ENCODE measurements at regions not wholly inside any gene's neighbourhood (a gene's known extent, or its start where the extent isn't known, plus 50 kb on each side); places are given as distances from the start of the nearest gene placed in this dataset.

GRCh38 chr13:90763476-90764150 is 583.9 kb upstream of the MIR17HG start:
- no peaks in the 10 kb centered on the region for H3K9me3 ChIP-seq (ENCODE audit: low read depth)
- no peak overlapping the region for H3K27ac ChIP-seq
- TF ChIP-seq EZH2 (IDR thresholded peaks at IDR 0.05; ENCODE audit: borderline replicate concordance): no peak
- no peak for TF ChIP-seq EZH2phosphoT487 (IDR thresholded peaks at IDR 0.05; ENCODE audit: low read depth, severe bottlenecking, unreplicated experiment)
- no peak for TF ChIP-seq CTCF (IDR thresholded peaks at IDR 0.05; ENCODE audit: poor library complexity)
- 77% methylated on average over 2 of the region's 2 CpGs for WGBS (ENCODE audit: low lambda C conversion rate, missing lambda C conversion rate)
- DNase-seq (ENCODE audit: low spot score): no peak
- H3K79me2 ChIP-seq: no peaks in the 10 kb centered on the region
- H2AFZ ChIP-seq: no peak overlapping the region
- H4K20me1 ChIP-seq (ENCODE audit: insufficient read depth, poor library complexity, severe bottlenecking): no peaks in the 10 kb centered on the region
- H3K4me3 ChIP-seq: no peak overlapping the region
- H3K4me2 ChIP-seq: no peak overlapping the region
- no peaks in the 10 kb centered on the region for H3K4me1 ChIP-seq (ENCODE audit: insufficient read depth)
- no peaks in the 10 kb centered on the region for H3K36me3 ChIP-seq (replicated peaks; ENCODE audit: insufficient read depth, low read depth)
- no peaks in the 10 kb centered on the region for H3K9me2 ChIP-seq (replicated peaks; ENCODE audit: insufficient read depth)
- H3K27me3 ChIP-seq: no peaks in the 10 kb centered on the region

- Histone ChIP-seq H3K4me3 (no peak overlapping the region), H3K4me1 (ENCODE audit: insufficient read depth) (no peaks in the 10 kb centered on the region), H3K4me2 (no peak overlapping the region), H3K79me2 (no peaks in the 10 kb centered on the region), H2AFZ (no peak overlapping the region), H3K27me3 (no peaks in the 10 kb centered on the region), H3K36me3 (replicated peaks; ENCODE audit: insufficient read depth, low read depth) (no peaks in the 10 kb centered on the region), H3K9me2 (replicated peaks; ENCODE audit: insufficient read depth) (no peaks in the 10 kb centered on the region), H3K9me3 (ENCODE audit: low read depth) (no peaks in the 10 kb centered on the region), H4K20me1 (ENCODE audit: insufficient read depth, poor library complexity, severe bottlenecking) (no peaks in the 10 kb centered on the region), H3K27ac (no peak overlapping the region)
- TF ChIP-seq EZH2 (IDR thresholded peaks at IDR 0.05; ENCODE audit: borderline replicate concordance) (no peak), CTCF (IDR thresholded peaks at IDR 0.05; ENCODE audit: poor library complexity) (no peak), EZH2phosphoT487 (IDR thresholded peaks at IDR 0.05; ENCODE audit: low read depth, severe bottlenecking, unreplicated experiment) (no peak)
- WGBS (ENCODE audit: low lambda C conversion rate, missing lambda C conversion rate): 80% methylated on average over 1 of the region's 1 CpG
- no peak for DNase-seq (ENCODE audit: low spot score)
Measured at GRCh38 chr13:90766386-90766902, 581.0 kb upstream of the MIR17HG start.

- no peaks in the 10 kb centered on the region for H3K9me2 ChIP-seq (replicated peaks; ENCODE audit: insufficient read depth)
- no peaks in the 10 kb centered on the region for H4K20me1 ChIP-seq (ENCODE audit: insufficient read depth, poor library complexity, severe bottlenecking)
- H3K79me2 ChIP-seq: no peaks in the 10 kb centered on the region
- no peak for DNase-seq (ENCODE audit: low spot score)
- H3K27ac ChIP-seq: no peak overlapping the region
- H3K4me3 ChIP-seq: no peak overlapping the region
- no peak overlapping the region for H3K4me2 ChIP-seq
- H3K4me1 ChIP-seq (ENCODE audit: insufficient read depth): no peaks in the 10 kb centered on the region
- H3K27me3 ChIP-seq: no peaks in the 10 kb centered on the region
- 83% methylated on average over 3 of the region's 3 CpGs for WGBS (ENCODE audit: low lambda C conversion rate, missing lambda C conversion rate)
- H3K36me3 ChIP-seq (replicated peaks; ENCODE audit: insufficient read depth, low read depth): no peaks in the 10 kb centered on the region
- H2AFZ ChIP-seq: no peak overlapping the region
- TF ChIP-seq EZH2 (IDR thresholded peaks at IDR 0.05; ENCODE audit: borderline replicate concordance) (no peak), CTCF (IDR thresholded peaks at IDR 0.05; ENCODE audit: poor library complexity) (no peak), EZH2phosphoT487 (IDR thresholded peaks at IDR 0.05; ENCODE audit: low read depth, severe bottlenecking, unreplicated experiment) (no peak)
- H3K9me3 ChIP-seq (ENCODE audit: low read depth): no peaks in the 10 kb centered on the region
Measured at GRCh38 chr13:90768116-90768515, 579.4 kb upstream of the MIR17HG start.
